ENCODE measurements at regions not wholly inside any gene's neighbourhood (a gene's known extent, or its start where the extent isn't known, plus 50 kb on each side); places are given as distances from the start of the nearest gene placed in this dataset.
"Not testable (repeated sequence)": the region's sequence is repeated elsewhere in the genome, so short reads cannot be mapped to it uniquely, and the experiment has no call there.

DNA sequence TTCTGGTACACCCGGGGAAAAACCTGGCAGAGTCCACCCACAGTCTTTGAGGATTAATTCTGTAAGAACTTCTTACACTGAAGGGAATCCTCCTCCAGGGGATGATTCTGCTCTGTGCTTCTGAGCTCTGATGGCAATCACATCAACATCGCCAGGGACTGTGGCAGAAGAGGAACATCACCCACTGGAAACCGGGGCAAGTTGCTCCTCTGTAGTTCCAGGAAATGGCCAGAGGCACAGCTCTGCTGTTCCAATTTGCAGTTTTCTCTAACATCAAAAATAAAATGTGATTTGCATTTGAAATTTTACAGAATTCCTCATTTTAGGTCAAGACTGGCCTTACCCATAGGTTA lies 207.6 kb downstream of the DAD1 start:
- DNase-seq (ENCODE audit: low spot score) = no peak
- TF ChIP-seq, protein P1, sequence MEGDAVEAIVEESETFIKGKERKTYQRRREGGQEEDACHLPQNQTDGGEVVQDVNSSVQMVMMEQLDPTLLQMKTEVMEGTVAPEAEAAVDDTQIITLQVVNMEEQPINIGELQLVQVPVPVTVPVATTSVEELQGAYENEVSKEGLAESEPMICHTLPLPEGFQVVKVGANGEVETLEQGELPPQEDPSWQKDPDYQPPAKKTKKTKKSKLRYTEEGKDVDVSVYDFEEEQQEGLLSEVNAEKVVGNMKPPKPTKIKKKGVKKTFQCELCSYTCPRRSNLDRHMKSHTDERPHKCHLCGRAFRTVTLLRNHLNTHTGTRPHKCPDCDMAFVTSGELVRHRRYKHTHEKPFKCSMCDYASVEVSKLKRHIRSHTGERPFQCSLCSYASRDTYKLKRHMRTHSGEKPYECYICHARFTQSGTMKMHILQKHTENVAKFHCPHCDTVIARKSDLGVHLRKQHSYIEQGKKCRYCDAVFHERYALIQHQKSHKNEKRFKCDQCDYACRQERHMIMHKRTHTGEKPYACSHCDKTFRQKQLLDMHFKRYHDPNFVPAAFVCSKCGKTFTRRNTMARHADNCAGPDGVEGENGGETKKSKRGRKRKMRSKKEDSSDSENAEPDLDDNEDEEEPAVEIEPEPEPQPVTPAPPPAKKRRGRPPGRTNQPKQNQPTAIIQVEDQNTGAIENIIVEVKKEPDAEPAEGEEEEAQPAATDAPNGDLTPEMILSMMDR (IDR thresholded peaks at IDR 0.05; ENCODE audit: extremely low read depth, missing control alignments) = no peak

DNA sequence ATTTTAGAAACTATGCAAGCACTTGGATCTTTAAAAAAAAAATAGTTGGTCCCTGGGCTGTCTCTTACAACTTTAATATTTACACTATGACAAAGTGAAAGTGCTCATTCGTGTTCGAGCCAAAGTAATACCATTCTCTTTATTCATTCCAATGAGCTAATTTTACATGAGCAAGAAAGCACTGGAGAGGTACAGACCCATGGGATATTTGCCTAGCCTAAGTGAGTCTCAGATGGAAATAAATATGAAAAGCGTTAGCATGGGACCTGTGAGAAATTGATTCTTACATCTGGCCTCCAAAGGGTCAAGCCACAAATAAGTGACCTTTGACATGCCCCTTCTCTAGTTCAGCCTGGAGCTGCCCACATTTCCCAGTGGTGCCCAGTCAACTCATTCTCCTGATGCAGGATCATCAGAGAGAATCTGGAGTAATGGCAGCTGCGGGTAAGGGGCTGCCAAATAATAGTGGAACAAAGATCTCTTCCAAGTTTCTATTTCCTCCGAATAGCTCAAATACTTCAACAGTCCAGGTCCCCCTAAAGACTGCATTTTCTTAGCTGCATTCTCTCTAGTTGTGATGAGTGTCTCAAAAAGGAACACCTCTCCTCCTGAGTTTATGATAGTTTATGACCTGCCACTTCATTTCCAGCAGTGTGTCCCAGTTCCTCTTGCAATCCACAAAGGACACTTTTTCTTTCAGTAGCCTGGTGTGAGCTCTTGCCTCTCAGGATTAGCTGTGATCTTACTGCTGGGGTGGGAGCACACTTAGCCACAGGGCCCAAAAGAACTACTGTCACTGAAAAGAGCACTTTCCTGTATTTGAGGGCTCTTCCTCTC lies 208.2 kb downstream of the DAD1 start:
- no peak for DNase-seq (ENCODE audit: low spot score)
- TF ChIP-seq, protein P1 (IDR thresholded peaks at IDR 0.05; ENCODE audit: extremely low read depth, missing control alignments) = no peak

DNA sequence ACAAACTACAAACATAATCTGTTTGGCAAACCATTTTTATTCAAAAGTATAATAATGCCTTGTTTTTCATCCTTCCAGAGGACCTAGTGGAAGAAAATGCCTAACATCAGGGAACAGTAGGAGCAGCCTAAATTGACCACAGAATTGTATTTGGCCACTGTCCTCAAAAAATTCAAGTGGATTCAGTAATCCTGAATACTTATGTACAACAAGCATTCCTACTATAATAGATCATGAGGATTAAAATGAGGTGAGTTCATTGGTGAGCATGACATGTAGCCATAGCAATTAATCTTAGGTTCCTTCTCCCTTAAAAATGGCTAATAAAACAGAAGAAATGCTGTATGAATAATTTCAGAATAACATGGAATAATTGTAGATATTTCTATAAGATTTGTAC lies 209.3 kb downstream of the DAD1 start:
- no peak for DNase-seq (ENCODE audit: low spot score)
- TF ChIP-seq, protein P1 (IDR thresholded peaks at IDR 0.05; ENCODE audit: extremely low read depth, missing control alignments) = no peak

DNA sequence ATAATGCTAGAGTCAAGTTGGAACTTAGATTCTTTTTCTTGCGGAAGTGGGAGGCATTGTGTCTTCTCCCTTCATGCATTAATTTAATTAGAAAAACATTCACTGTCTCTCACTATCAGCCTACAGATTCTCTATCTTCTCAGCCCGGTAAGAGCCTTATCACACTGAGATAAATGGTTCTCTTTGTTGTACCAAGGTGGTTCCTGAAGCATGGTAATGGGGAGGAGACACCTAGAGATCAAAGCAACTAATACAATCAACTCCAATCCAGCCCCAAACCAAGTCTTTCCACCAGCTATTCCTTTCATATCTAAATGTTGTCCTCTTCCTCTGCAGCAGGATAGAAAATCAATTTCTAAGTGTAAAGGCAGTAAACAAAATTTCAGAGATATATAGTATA lies 210.8 kb downstream of the DAD1 start:
- TF ChIP-seq, protein P1 (IDR thresholded peaks at IDR 0.05; ENCODE audit: extremely low read depth, missing control alignments) = no peak
- no peak for DNase-seq (ENCODE audit: low spot score)

DNA sequence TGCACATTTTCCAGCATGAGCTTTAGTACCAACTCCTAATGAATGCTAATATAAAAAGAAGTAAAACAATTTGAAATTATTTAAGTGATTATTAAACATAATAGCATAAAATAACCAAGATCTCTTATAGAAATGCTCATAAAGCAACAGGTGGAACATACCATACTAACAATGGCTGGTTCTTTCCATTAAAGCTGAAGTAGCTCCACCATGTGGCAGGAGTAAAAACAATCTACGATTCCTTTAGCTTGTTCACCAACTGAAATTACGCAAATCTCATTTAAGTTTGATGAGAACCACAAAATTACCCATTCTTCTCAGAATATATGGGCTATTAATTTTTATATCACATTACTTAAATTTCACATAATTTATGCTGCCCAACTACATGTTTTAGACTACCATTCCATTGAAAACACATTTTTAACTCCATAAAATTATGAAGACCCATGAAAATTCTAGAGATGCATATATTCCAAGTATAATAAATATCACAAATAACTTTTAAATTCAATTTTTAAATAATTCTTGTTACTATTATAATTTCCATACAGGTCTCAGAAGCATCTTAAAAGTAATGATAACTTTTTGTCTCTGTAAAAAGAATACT lies 213.6 kb downstream of the DAD1 start:
- TF ChIP-seq, protein P1 (IDR thresholded peaks at IDR 0.05; ENCODE audit: extremely low read depth, missing control alignments) = peak; percentile 61
- DNase-seq (ENCODE audit: low spot score) = peak; percentile 34

DNA sequence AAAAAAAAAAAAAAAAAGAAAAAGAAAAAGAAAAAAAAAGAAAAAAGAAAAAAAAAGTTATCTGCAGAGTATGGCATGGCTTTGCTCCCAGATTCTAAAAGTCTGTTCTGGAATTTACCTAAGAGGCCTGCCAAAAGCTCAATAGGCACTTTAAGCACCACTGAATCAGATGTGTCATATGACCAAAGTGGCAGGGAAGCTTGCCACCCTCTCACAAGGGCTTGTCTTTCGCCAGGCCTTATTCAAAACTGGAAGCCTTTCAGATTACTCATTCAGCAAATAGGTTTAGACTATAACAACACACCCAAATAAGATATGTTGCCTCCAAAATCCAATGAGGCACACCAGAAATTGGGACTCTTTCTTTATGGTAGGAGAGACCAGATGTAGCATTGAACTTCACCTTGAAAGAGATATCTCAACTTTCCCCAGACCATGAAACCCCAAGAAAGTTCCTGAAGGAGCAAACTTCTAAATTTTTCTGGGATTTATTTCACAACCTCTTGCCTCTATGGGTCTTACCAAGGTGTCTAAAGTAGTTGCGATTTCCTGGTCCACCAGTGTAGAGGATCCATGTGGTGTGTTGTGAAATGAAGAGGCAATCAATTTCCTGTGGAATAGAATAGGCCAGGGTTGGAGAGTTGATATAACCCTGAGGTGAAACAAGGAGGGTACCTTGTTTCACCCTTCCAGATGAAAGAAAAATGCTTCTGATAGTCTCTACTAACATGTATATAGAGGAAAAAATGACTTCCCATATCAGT lies 218.8 kb downstream of the DAD1 start:
- TF ChIP-seq, protein P1 (IDR thresholded peaks at IDR 0.05; ENCODE audit: extremely low read depth, missing control alignments) = no peak
- no peak for DNase-seq (ENCODE audit: low spot score)

DNA sequence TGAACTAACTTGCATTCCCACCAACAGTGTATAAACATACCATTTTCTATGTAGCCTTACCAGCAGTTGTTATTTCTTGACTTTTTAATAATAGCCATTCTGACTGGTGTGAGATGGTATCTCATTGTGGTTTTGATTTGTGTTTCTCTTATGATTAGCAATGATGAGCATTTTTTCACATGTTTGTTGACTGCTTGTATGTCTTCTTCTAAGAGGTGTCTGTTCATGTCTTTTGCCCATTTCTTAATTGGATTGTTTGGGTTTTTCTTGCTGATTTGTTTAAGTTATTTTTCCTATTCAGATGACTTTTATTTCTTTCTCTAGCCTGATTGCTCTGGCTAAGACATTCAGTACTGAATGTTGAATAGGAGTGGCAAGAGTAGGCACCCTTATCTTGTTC lies 230.3 kb downstream of the DAD1 start:
- no peak for DNase-seq (ENCODE audit: low spot score)
- TF ChIP-seq, protein P1 (IDR thresholded peaks at IDR 0.05; ENCODE audit: extremely low read depth, missing control alignments) = no peak

DNA sequence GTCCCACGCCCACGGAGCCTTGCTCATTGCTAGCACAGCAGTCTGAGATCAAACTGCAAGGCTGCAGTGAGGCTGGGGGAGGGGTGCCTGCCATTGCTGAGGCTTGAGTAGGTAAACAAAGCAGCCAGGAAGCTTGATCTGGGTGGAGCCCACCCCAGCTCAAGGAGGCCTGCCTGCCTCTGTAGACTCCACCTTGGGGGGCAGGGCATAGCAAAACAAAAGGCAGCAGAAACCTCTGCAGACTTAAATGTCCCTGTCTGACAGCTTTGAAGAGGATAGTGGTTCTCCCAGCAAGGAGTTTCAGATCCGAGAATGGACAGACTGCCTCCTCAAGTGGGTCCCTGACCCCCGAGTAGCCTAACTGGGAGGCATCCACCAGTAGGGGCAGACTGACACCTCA lies 239.7 kb downstream of the DAD1 start:
- DNase-seq (ENCODE audit: low spot score) = not testable (repeated sequence)
